ENCODE measurements at regions not wholly inside any gene's neighbourhood (a gene's known extent, or its start where the extent isn't known, plus 50 kb on each side); places are given as distances from the start of the nearest gene placed in this dataset.

- Histone ChIP-seq H3K36me3 (ENCODE audit: control insufficient read depth, insufficient read depth, low read length) (no peaks in the 10 kb centered on the region), H3K9me3 (ENCODE audit: control insufficient read depth, insufficient read depth, low read depth, low read length) (no peaks in the 10 kb centered on the region), H3K27me3 (ENCODE audit: control insufficient read depth, insufficient read depth, low read length) (no peaks in the 10 kb centered on the region), H3K27ac (ENCODE audit: low read length) (no peak overlapping the region), H3K4me3 (ENCODE audit: low read depth in 2 of 2, low read length in 2 of 2) (no peak overlapping the region), H3K4me1 (ENCODE audit: control insufficient read depth, insufficient read depth, low read length) (no peaks in the 10 kb centered on the region)
- ChIA-PET CTCF (no interaction called here), POLR2A (no interaction called here)
- DNase-seq (ENCODE audit: low read depth, low spot score), result no peak
- no peak for ATAC-seq
- no TSS peak for BruUV-seq (replicated peaks)
- TF ChIP-seq POLR2AphosphoS5 (IDR thresholded peaks at IDR 0.05; ENCODE audit: low read depth, low read length) (no peak), TCF7L2 (IDR thresholded peaks at IDR 0.05; ENCODE audit: low read depth, low read length) (no peak), SIN3A (IDR thresholded peaks at IDR 0.05; ENCODE audit: borderline replicate concordance, insufficient read depth, low read depth, low read length) (no peak), CTCF (IDR thresholded peaks at IDR 0.05) (no peak), REST (IDR thresholded peaks at IDR 0.05; ENCODE audit: insufficient read depth in 1 of 2, low read depth in 2 of 2, low read length in 1 of 2) (no peak)
- in situ Hi-C loops (cut with HindIII; ENCODE audit: low pct_unique_long_range_greater_than_20kb, low sequenced_read_pairs) (no loop called here), intact Hi-C loops (cut with micrococcal nuclease; ENCODE audit: unreplicated experiment) (no loop called here)
Measured at GRCh38 chr6:81300961-81301360, 451.5 kb downstream of the TENT5A start.

- ATAC-seq, result no peak
- Histone ChIP-seq H3K9me3 (ENCODE audit: control insufficient read depth, insufficient read depth, low read depth, low read length) (no peaks in the 10 kb centered on the region), H3K36me3 (ENCODE audit: control insufficient read depth, insufficient read depth, low read length) (no peaks in the 10 kb centered on the region), H3K4me1 (ENCODE audit: control insufficient read depth, insufficient read depth, low read length) (no peaks in the 10 kb centered on the region), H3K4me3 (ENCODE audit: low read depth in 2 of 2, low read length in 2 of 2) (no peak overlapping the region), H3K27me3 (ENCODE audit: control insufficient read depth, insufficient read depth, low read length) (no peaks in the 10 kb centered on the region), H3K27ac (ENCODE audit: low read length) (no peak overlapping the region)
- DNase-seq (ENCODE audit: low read depth, low spot score), result no peak
- POLR2A ChIA-PET, result no interaction called here
- intact Hi-C loops (cut with micrococcal nuclease; ENCODE audit: unreplicated experiment), result no loop called here
- in situ Hi-C loops (cut with HindIII; ENCODE audit: low pct_unique_long_range_greater_than_20kb, low sequenced_read_pairs), result no loop called here
- TF ChIP-seq TCF7L2 (IDR thresholded peaks at IDR 0.05; ENCODE audit: low read depth, low read length) (no peak), POLR2AphosphoS5 (IDR thresholded peaks at IDR 0.05; ENCODE audit: low read depth, low read length) (no peak), CTCF (IDR thresholded peaks at IDR 0.05) (no peak), REST (IDR thresholded peaks at IDR 0.05; ENCODE audit: insufficient read depth in 1 of 2, low read depth in 2 of 2, low read length in 1 of 2) (no peak), SIN3A (IDR thresholded peaks at IDR 0.05; ENCODE audit: borderline replicate concordance, insufficient read depth, low read depth, low read length) (no peak)
- CTCF ChIA-PET, result no interaction called here
- BruUV-seq (replicated peaks), result no TSS peak
Measured at GRCh38 chr6:81298751-81299150, 453.7 kb downstream of the TENT5A start.
